Neural cell (in vitro differentiated cells): ENCODE measurements at regions not wholly inside any gene's neighbourhood (a gene's known extent, or its start where the extent isn't known, plus 50 kb on each side); places are given as distances from the start of the nearest gene placed in this dataset.

Experiments used
- H2AFZ ChIP-seq: fragments of 200-600, 300-800 bp; sonication (generic), shearing (Covaris generic); 2 replicates; pipeline ENCODE4 v1.6.0; 2014; ENCODE audit warnings: low read depth, mild to moderate bottlenecking, antibody characterized with exemption, low read length, moderate library complexity
- H3F3A ChIP-seq: fragments of 200-600 bp; shearing (Covaris generic); 2 replicates; pipeline ENCODE4 v1.6.1; 2016; ENCODE audit warnings: mild to moderate bottlenecking, moderate library complexity, mixed read lengths, antibody characterized with exemption, low read length; ENCODE audit not compliant: insufficient read depth, poor library complexity, severe bottlenecking
- H3K27ac ChIP-seq: fragments of 200-600, 300-800 bp; sonication (generic), shearing (Covaris generic); 2 replicates; pipeline ENCODE4 v1.5.1; 2014; ENCODE audit warnings: mild to moderate bottlenecking, low read length, moderate library complexity
- H3K27me3 ChIP-seq: fragments of 300-800, 200-600 bp; sonication (generic), shearing (Covaris generic); 2 replicates; pipeline ENCODE4 v1.6.0; 2014; ENCODE audit warnings: mild to moderate bottlenecking, low read depth, low read length, moderate library complexity; ENCODE audit not compliant: insufficient read depth
- H3K36me3 ChIP-seq: fragments of 300-800, 200-600 bp; sonication (generic), shearing (Covaris generic); 2 replicates; pipeline ENCODE4 v1.5.1; 2014; ENCODE audit warnings: mild to moderate bottlenecking, antibody characterized with exemption, low read length, moderate library complexity; ENCODE audit not compliant: insufficient read depth
- H3K4me2 ChIP-seq: fragments of 300-800, 200-600 bp; sonication (generic), shearing (Covaris generic); 2 replicates; pipeline ENCODE4 v1.6.0; 2014; ENCODE audit warnings: mild to moderate bottlenecking, low read length
- H3K4me3 ChIP-seq: fragments of 300-800, 200-600 bp; sonication (generic), shearing (Covaris generic); 2 replicates; pipeline ENCODE4 v1.5.1; 2014; ENCODE audit warnings: mild to moderate bottlenecking, low read length, moderate library complexity
- H3K79me2 ChIP-seq: fragments of 200-600 bp; shearing (Covaris generic); replicated peaks from 2 replicates; pipeline ENCODE4 v1.6.0; 2014; ENCODE audit warnings: mild to moderate bottlenecking, low read length, moderate library complexity; ENCODE audit not compliant: insufficient read depth
- H3K9ac ChIP-seq: fragments of 300-800, 200-600 bp; sonication (generic), shearing (Covaris generic); 2 replicates; pipeline ENCODE4 v1.6.1; 2016; ENCODE audit warnings: mild to moderate bottlenecking, low read length, mixed read lengths
- H3K9me2 ChIP-seq: fragments of 200-600 bp; shearing (Covaris generic); 2 replicates; pipeline ENCODE4 v1.6.1; 2016; ENCODE audit warnings: mild to moderate bottlenecking, low read length, mixed read lengths; ENCODE audit not compliant: insufficient read depth
- H3K9me3 ChIP-seq: fragments of 200-600, 300-800 bp; sonication (generic), shearing (Covaris generic); 2 replicates; pipeline ENCODE4 v1.6.1; 2016; ENCODE audit warnings: mild to moderate bottlenecking, mixed run types, low read length, moderate library complexity, mixed read lengths
- H4K20me1 ChIP-seq: fragments of 200-600 bp; shearing (Covaris generic); 2 replicates; pipeline ENCODE4 v1.6.1; 2016; ENCODE audit warnings: mild to moderate bottlenecking, mixed run types; ENCODE audit not compliant: insufficient read depth
- CTCF ChIP-seq: fragments of 450-650 bp; IDR thresholded peaks from 2 replicates; pipeline ENCODE4 v1.5.1; 2014; ENCODE audit warnings: antibody characterized with exemption, mild to moderate bottlenecking, moderate library complexity; ENCODE audit not compliant: poor library complexity, severe bottlenecking
- EP300 ChIP-seq: fragments of 450-650 bp; conservative IDR thresholded peaks from 2 replicates; pipeline ENCODE4 v1.6.1; 2014; ENCODE audit warnings: antibody characterized with exemption, mild to moderate bottlenecking, moderate library complexity; ENCODE audit not compliant: poor library complexity, severe bottlenecking
- EZH2 ChIP-seq: fragments of 200-600, 300-800 bp; shearing (Covaris generic), sonication (generic); IDR thresholded peaks from 2 replicates; pipeline ENCODE4 v1.6.1; 2014; ENCODE audit warnings: antibody characterized with exemption, low read length, borderline replicate concordance, mild to moderate bottlenecking; ENCODE audit not compliant: insufficient read depth, poor library complexity, severe bottlenecking
- MXI1 ChIP-seq: fragments of 450-650 bp; conservative IDR thresholded peaks from 2 replicates; pipeline ENCODE4 v1.6.1; 2014; ENCODE audit warnings: antibody characterized with exemption, mild to moderate bottlenecking; ENCODE audit not compliant: poor library complexity, severe bottlenecking
- POLR2AphosphoS5 ChIP-seq: IDR thresholded peaks from 2 replicates; pipeline ENCODE4 v1.6.1; 2012
- RAD21 ChIP-seq: fragments of 450-650 bp; conservative IDR thresholded peaks from 2 replicates; pipeline ENCODE4 v1.6.1; 2014; ENCODE audit warnings: antibody characterized with exemption, mild to moderate bottlenecking, moderate library complexity
- SMC3 ChIP-seq: fragments of 450-650 bp; conservative IDR thresholded peaks from 2 replicates; pipeline ENCODE4 v1.6.1; 2014; ENCODE audit warnings: antibody characterized with exemption, mild to moderate bottlenecking, moderate library complexity; ENCODE audit not compliant: poor library complexity
- TAF1 ChIP-seq: IDR thresholded peaks from 2 replicates; pipeline ENCODE4 v1.6.1; 2012; ENCODE audit warnings: low read depth
- TF ChIP-seq, protein P1 (sequence below): IDR thresholded peaks from 2 replicates; pipeline ENCODE4 v1.6.1; 2012; ENCODE audit warnings: borderline replicate concordance

- no peaks in the 10 kb centered on the region for H3K27me3 ChIP-seq
- H3K4me3 ChIP-seq: no peak overlapping the region
- no peaks in the 10 kb centered on the region for H3K36me3 ChIP-seq
- no peak overlapping the region for H2AFZ ChIP-seq
- H3K9ac ChIP-seq: no peak overlapping the region
- no peak overlapping the region for H3K4me2 ChIP-seq
- H3F3A ChIP-seq: no peaks in the 10 kb centered on the region
- TF ChIP-seq MXI1 (no peak), EP300 (no peak), RAD21 (no peak)
- no peak overlapping the region for H3K27ac ChIP-seq
- no peaks in the 10 kb centered on the region for H3K9me2 ChIP-seq
- no peaks in the 10 kb centered on the region for H3K9me3 ChIP-seq
- H3K79me2 ChIP-seq: no peaks in the 10 kb centered on the region
- no peaks in the 10 kb centered on the region for H4K20me1 ChIP-seq
Observed at GRCh38 chr9:109969573-109970237, 189.7 kb downstream of the PALM2AKAP2 start.

DNA sequence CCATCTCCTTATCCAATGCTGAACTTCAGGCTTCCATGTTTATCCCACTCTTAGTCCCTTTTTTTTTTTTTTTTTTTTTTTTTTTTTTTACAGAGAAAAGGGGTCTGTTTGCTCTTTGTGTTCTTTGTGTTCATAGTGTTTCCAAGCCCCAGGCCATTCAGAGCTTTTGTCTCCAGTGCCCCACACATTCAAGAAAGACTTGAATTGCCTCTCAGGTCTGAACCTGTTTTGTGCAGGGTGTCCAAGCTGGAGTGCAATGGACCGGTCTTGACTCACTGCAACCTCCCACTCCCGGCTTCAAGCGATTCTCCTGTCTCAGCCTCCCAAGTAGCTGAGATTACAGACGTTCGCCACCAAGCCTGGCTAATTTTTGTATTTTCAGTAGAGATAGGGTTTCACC, 191.2 kb downstream of the PALM2AKAP2 start:
- no peak overlapping the region for H3K4me3 ChIP-seq
- H3K27me3 ChIP-seq: no peaks in the 10 kb centered on the region
- no peaks in the 10 kb centered on the region for H3K9me3 ChIP-seq
- no peak overlapping the region for H2AFZ ChIP-seq
- H3K36me3 ChIP-seq: no peaks in the 10 kb centered on the region
- no peak overlapping the region for H3K27ac ChIP-seq
- no peak overlapping the region for H3K4me2 ChIP-seq
- no peaks in the 10 kb centered on the region for H3K79me2 ChIP-seq
- no peaks in the 10 kb centered on the region for H3K9me2 ChIP-seq
- TF ChIP-seq, protein P1, sequence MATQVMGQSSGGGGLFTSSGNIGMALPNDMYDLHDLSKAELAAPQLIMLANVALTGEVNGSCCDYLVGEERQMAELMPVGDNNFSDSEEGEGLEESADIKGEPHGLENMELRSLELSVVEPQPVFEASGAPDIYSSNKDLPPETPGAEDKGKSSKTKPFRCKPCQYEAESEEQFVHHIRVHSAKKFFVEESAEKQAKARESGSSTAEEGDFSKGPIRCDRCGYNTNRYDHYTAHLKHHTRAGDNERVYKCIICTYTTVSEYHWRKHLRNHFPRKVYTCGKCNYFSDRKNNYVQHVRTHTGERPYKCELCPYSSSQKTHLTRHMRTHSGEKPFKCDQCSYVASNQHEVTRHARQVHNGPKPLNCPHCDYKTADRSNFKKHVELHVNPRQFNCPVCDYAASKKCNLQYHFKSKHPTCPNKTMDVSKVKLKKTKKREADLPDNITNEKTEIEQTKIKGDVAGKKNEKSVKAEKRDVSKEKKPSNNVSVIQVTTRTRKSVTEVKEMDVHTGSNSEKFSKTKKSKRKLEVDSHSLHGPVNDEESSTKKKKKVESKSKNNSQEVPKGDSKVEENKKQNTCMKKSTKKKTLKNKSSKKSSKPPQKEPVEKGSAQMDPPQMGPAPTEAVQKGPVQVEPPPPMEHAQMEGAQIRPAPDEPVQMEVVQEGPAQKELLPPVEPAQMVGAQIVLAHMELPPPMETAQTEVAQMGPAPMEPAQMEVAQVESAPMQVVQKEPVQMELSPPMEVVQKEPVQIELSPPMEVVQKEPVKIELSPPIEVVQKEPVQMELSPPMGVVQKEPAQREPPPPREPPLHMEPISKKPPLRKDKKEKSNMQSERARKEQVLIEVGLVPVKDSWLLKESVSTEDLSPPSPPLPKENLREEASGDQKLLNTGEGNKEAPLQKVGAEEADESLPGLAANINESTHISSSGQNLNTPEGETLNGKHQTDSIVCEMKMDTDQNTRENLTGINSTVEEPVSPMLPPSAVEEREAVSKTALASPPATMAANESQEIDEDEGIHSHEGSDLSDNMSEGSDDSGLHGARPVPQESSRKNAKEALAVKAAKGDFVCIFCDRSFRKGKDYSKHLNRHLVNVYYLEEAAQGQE: no peak
- H4K20me1 ChIP-seq: no peaks in the 10 kb centered on the region
- H3F3A ChIP-seq: no peaks in the 10 kb centered on the region
- H3K9ac ChIP-seq: no peak overlapping the region

GRCh38 chr9:109972026-109972882, 192.3 kb downstream of the PALM2AKAP2 start:
- H3K36me3 ChIP-seq: no peaks in the 10 kb centered on the region
- H2AFZ ChIP-seq: no peak overlapping the region
- H3K27ac ChIP-seq: no peak overlapping the region
- H3K9me3 ChIP-seq: no peaks in the 10 kb centered on the region
- no peak overlapping the region for H3K4me2 ChIP-seq
- H3K4me3 ChIP-seq: no peak overlapping the region
- TF ChIP-seq EZH2 (no peak), EP300 (no peak), CTCF (no peak), POLR2AphosphoS5 (no peak), RAD21 (no peak), MXI1 (no peak), TAF1 (no peak), SMC3 (no peak)
- TF ChIP-seq, protein P1: no peak
- H3K27me3 ChIP-seq: no peaks in the 10 kb centered on the region
- no peaks in the 10 kb centered on the region for H3K9me2 ChIP-seq
- H3K79me2 ChIP-seq: no peaks in the 10 kb centered on the region
- no peak overlapping the region for H3K9ac ChIP-seq
- H3F3A ChIP-seq: no peaks in the 10 kb centered on the region
- no peaks in the 10 kb centered on the region for H4K20me1 ChIP-seq
